ENCODE measurements at regions not wholly inside any gene's neighbourhood (a gene's known extent, or its start where the extent isn't known, plus 50 kb on each side); places are given as distances from the start of the nearest gene placed in this dataset.
A peak's percentile ranks its signal among the peaks of the same experiment; 100 is the strongest.

DNA sequence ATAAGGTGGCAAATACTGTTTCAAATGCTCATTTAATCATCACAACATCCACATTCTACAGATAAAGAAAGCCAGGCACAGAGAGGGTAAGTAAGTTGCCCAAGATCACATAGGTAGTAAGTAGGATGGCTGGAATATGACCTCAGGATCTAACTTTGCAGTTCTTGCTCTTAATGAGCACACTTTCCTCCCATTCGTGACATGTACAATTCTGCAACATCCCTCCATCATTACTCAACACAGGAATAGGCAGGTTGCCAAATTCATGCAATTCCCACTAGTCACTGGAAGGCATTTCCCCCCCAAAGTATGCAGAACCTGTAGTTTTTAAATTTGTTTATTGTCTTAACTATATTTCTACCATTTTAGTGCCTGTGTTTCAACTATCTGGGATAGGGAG, 109.2 kb downstream of the OLFM4 start:
- peaks cover 2% of the 10 kb centered on the region; the same call in 1 of the 2 replicates for H3K27me3 ChIP-seq
- no peak for DNase-seq
- H3K4me3 ChIP-seq = no peak overlapping the region

DNA sequence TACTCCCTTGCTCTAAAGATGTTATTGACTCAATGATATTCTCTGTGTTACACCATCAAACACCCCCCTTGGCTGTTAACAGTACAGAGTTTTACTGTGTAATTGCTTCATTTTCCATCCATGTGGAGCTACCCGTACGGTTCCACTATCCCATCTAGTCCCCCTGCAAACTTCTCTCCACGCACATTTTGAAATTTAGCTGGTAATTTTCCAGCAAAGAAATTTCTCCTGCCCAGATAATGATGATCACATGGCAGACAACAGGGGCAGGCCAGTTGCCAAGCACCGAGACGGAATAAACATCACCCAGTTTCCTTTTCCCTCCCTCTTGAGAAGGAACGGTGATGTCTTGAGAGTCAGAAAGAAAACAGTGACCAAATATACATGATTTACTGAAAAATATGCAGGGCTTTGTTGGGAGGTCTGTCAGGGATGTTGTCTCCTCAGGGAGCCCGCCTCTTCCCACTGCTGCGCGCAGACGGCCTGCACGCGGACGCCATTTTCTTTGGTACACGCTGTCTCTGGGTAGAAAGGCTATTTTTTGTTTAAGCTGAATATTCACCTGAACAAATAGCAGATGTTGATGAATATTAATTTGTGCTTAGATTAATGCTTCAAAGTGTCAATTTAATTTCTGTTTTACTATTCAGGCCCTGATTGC, 109.9 kb downstream of the OLFM4 start:
- Histone ChIP-seq H3K36me3 (no peaks in the 10 kb centered on the region), H3K4me3 (no peak overlapping the region), H3K27me3 (no peaks in the 10 kb centered on the region; the same call in 1 of the 2 replicates), H3K9me3 (no peaks in the 10 kb centered on the region)
- no peak for DNase-seq

More for the DNA sequence above, 109.2 kb downstream of the OLFM4 start:
- Histone ChIP-seq H3K9me3 (no peaks in the 10 kb centered on the region), H3K36me3 (no peaks in the 10 kb centered on the region)

DNA sequence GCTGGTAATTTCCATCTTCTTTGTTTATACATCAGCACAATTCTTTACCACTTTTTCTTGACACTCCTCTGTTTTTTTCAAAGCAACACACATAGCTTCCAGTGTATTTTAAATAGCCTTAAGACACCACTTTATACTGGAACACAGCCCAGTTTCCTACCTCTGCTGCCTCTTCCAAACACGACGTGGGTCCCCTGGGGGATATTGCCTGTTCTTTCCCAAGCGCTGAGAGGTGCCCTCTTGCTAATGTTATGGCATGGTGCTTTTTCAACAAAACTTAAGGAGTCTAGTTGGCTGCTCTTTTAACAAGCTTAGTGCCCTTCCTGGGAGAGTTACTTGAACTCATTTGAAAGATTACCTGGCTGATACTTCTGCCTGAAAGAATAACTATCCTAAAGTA, 112.7 kb downstream of the OLFM4 start:
- no peak for DNase-seq
- no peaks in the 10 kb centered on the region for H3K36me3 ChIP-seq
- H3K4me3 ChIP-seq = no peak overlapping the region
- H3K27me3 ChIP-seq = no peaks in the 10 kb centered on the region; the same call in 1 of the 2 replicates
- H3K9me3 ChIP-seq = no peaks in the 10 kb centered on the region

DNA sequence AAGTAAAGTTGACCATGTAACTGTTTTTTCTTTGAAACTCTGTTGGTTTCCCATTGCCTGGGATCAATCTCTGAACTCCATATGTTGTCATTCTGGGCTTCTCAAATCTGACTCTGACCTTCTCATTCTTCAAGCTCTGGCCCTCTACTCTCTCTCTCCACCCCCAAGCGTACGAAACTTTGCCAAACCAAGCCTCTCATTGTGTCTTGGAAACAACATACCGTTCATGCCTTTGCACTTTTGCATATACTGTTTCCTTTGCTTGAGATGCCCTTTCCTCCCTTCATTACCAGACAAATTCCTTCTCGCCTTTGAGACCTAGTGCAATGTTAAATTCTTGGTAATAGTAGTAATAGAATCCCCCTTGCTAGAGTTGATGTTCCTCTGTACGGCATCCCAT, 113.7 kb downstream of the OLFM4 start:
- DNase-seq = no peak
- H3K27me3 ChIP-seq = no peaks in the 10 kb centered on the region; the same call in 1 of the 2 replicates
- no peaks in the 10 kb centered on the region for H3K9me3 ChIP-seq
- no peaks in the 10 kb centered on the region for H3K36me3 ChIP-seq
- H3K4me3 ChIP-seq = no peak overlapping the region

DNA sequence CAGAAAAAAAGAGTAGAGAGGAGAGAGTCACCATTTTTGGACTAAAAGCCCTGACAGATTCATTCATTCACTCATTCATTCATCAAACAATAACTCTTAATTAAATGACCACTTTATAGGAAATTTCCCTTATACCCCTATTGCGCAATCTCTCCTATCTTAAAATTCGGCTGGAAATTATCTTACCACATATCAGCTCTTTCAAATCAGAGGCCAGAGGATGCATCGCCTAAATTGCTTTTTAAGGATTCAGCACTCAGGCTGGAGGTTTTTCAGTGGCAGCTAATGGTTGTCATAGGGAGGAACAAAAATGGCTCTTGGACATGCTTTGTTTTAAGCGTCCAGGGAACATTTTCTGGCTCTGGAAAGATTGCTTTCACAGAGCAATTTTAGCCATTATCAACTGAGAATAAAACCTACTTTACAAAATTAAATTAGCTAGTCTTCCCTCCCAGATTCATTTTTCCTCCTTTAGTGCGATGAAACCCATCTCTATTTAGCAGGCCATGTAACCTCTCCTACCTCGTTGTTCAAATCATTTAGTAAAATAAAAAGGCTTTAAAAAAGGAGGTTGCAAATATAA, 115.2 kb downstream of the OLFM4 start:
- Histone ChIP-seq H3K4me3 (no peak overlapping the region), H3K27me3 (no peaks in the 10 kb centered on the region), H3K36me3 (no peaks in the 10 kb centered on the region), H3K9me3 (no peaks in the 10 kb centered on the region)
- no peak for DNase-seq

DNA sequence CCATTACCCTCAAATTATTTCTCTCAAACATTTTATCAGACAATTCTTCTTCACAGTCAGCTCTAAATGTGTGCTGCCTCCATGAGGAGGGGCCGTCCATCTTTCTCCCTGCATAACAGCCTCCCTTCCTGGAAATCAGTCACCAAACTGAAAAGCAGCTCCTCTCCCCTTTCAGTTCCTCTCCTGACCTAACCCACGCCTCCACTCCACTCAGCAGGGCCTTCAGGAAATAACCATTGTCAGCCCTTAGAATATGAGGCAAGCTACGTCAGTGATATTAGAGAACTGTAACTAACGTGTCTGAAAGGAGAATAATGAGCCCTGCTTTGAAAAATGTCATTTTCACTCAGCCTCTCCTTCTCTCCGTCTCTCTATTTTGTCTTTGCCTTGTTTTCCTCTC, 116.2 kb downstream of the OLFM4 start:
- Histone ChIP-seq H3K36me3 (no peaks in the 10 kb centered on the region), H3K27me3 (no peaks in the 10 kb centered on the region), H3K9me3 (no peaks in the 10 kb centered on the region), H3K4me3 (no peak overlapping the region)
- no peak for DNase-seq

DNA sequence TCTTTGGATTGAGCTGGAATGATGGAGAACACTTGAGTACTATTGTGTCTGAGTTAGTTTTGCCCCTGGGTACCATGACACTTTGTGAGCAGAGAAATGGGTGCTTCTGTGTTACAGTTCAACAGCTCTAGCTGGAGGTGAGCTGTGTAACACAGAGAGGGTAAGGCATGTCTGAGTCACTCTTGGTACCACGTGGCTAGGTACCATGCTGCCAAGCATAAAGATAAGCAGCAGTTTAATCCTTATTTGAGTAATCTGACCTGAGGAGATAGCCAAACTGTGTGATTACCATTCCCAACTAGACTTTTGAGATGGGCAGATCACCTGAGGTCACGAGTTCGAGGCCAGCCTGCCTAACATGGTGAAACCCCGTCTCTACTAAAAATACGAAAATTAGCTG, 122.0 kb downstream of the OLFM4 start:
- Histone ChIP-seq H3K4me3 (no peak overlapping the region), H3K27me3 (no peaks in the 10 kb centered on the region; the same call in 1 of the 2 replicates), H3K9me3 (no peaks in the 10 kb centered on the region), H3K36me3 (no peaks in the 10 kb centered on the region)
- no peak for DNase-seq

DNA sequence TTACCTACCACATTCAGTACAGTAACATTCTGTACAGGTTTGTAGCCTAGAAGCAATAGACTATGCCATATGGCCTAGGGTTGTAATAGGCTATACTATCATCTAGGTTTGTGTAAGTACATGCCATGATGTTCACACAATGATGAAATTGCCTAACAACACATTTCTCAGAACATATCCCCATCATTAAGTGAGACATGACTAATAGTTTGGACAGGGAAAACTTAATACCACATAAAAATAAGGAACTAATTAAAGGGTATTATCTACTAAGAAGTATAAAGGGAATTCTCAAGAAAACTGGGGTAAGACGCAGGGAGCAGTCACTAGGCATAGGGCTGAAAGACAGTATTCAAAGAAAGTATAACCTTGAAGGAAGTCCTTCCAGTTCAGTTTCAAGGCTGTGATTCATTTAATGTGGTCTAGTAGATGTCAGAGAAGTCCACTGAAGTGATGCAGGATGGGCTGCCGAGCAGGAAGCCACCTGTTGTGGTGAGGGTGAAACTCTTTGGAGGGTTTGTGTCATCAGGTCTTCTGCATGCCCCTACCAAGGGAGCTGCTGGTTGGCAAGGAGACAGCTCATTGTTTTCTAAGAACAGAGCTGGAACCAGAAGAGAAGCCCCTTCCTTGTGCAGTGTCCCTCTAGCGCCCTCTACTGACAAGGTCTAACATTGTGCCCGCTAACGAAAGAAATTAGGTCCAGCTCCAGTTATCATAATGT, 122.9 kb downstream of the OLFM4 start:
- no peak for DNase-seq
- no peaks in the 10 kb centered on the region; the same call in 1 of the 2 replicates for H3K27me3 ChIP-seq
- no peak overlapping the region for H3K4me3 ChIP-seq
- no peaks in the 10 kb centered on the region for H3K36me3 ChIP-seq
- H3K9me3 ChIP-seq = no peaks in the 10 kb centered on the region

DNA sequence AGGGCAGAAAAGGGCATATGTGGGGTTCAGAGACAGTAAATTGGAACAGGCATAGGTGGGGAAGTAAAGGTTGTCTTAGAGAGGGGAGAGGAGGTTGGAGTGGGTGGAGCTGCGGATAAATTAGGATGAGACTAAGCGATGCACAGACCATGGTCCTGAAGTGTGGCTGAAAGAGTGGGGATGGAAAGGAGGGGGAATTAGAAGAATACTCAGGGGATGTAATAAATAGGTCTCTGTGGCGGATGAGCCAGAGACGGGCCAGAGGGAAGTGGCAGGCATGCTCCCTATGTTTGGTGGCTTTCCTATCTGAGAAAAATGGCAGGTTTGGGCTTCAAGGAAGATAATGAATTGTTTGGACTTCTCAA, 123.4 kb downstream of the OLFM4 start:
- no peaks in the 10 kb centered on the region for H3K36me3 ChIP-seq
- no peaks in the 10 kb centered on the region; the same call in 1 of the 2 replicates for H3K27me3 ChIP-seq
- no peak overlapping the region for H3K4me3 ChIP-seq
- DNase-seq = no peak
- H3K9me3 ChIP-seq = no peaks in the 10 kb centered on the region

DNA sequence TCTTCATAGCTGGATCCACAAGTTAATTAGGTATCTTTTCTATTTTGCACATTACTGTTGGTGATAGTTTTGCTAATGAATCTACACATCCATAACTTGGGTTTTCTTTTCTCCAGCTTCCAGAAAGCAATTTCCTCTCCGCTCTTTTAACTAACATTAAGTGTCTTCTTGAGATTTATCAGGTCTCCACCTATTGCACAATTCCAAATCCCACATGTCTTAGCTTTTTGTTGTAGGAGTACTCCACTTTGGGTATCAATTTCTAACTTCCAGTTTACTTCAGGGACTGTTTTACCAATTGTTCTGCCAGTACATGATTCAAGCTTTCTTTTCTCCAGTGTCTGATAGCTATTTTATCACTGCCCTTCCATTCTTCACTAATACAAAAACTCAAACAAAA, 129.6 kb downstream of the OLFM4 start:
- DNase-seq = no peak
- no peak overlapping the region for H3K4me3 ChIP-seq

DNA sequence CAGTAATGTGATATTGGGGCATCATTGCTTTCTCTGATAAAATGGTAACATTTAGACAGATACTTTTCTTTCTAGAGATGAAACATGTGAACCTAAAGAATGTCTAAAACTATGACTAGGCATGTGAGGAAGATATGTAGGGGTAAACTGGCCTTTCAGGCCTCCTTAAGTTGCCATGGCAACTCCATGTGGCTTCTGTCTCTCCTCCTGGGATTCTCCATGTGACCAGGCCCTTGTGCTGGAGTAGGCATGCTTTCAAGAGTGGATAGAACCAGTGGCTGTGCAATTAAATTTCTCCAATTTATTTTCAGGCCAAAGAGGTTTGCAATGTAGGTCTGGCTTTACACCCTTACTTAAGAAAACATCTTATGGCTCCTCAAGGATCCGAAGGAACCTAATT, 130.8 kb downstream of the OLFM4 start:
- H3K36me3 ChIP-seq = no peaks in the 10 kb centered on the region
- no peak for DNase-seq
- no peaks in the 10 kb centered on the region for H3K9me3 ChIP-seq
- no peak overlapping the region for H3K4me3 ChIP-seq
- H3K27me3 ChIP-seq = no peaks in the 10 kb centered on the region; the same call in 1 of the 2 replicates

More for the DNA sequence above, 129.6 kb downstream of the OLFM4 start:
- H3K36me3 ChIP-seq = no peaks in the 10 kb centered on the region
- no peaks in the 10 kb centered on the region; the same call in 1 of the 2 replicates for H3K27me3 ChIP-seq
- no peaks in the 10 kb centered on the region for H3K9me3 ChIP-seq

DNA sequence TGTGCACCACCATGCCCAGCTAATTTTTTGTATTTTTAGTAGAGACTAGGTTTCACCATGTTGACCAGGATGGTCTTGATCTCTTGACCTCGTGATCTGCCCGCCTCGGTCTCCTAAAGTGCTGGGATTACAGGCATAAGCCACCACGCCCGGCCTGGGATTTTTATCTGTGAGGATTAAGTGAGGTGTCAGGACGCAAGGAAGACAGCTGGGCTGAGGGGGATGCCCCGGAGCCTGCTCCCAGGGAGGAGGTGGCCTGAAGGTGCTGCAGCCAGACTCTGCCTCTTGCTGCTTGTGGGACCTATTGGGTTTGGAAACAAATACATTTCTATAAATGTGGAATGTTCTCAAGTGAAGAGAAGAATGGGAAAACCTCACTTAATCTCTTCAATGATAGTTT, 131.6 kb downstream of the OLFM4 start:
- Histone ChIP-seq H3K27me3 (no peaks in the 10 kb centered on the region; the same call in 1 of the 2 replicates), H3K9me3 (no peaks in the 10 kb centered on the region), H3K4me3 (no peak overlapping the region), H3K36me3 (no peaks in the 10 kb centered on the region)
- no peak for DNase-seq

DNA sequence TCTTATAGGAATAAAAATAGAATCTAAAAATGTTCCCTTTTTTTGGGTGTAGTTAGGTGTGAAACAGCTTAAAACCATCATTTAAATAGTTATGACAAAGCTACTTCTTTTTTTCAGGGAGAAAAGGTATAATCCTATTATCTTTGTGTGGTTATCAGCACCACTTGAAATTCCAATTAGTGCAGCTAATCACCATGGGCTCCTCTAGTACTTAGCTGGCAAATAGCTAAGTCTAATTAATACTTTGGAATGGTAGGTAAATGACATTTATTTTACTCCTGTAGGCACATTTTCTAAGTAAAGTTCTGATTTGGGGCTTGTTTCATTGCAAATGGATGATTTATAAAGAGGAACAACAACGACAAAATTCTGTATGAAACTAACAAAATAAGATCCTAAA, 132.6 kb downstream of the OLFM4 start:
- Histone ChIP-seq H3K27me3 (peaks cover 3% of the 10 kb centered on the region), H3K9me3 (no peaks in the 10 kb centered on the region), H3K36me3 (no peaks in the 10 kb centered on the region), H3K4me3 (no peak overlapping the region)
- no peak for DNase-seq

DNA sequence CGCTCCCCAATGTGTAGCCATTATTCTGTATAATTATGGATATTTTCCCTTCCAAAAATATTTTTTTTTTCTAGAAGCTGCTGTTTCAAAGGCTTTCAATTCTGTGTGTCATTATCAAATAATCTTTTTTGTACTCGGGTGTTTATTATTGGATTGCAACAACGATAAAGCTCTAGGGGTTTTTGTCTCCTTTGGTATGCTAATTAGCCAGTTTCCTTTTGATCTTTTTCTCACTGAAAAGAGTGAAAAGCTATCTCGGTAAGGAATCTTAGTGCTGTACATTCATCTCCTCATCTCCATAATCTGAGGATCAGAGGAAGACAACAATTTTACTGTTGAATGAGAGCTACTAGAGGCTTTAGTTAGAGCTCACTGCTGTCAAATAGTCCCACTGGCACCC, 136.6 kb downstream of the OLFM4 start:
- Histone ChIP-seq H3K27me3 (peaks cover 6% of the 10 kb centered on the region), H3K36me3 (no peaks in the 10 kb centered on the region), H3K4me3 (no peak overlapping the region), H3K9me3 (no peaks in the 10 kb centered on the region)
- DNase-seq = no peak

DNA sequence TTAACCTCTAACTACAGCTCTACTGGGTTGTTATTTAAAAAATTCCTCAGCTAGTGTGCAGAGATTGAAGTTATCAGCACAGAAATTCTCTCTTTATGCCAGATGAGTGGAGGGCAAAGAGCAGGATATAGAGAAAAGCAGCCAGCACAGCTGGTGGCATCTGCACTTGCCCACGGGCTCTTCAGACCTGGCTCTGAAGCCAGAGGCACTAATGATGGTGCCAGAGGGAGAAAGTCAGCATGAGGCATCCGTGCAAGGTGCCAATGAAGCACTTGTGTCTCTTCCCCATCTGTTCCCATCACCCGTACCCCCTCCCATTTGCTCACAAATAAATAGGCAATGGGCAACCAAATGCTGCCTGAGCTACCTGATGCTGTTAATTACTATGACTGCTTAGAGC, 138.9 kb downstream of the OLFM4 start:
- DNase-seq = peak; percentile 1
- Histone ChIP-seq H3K27me3 (peaks cover 6% of the 10 kb centered on the region), H3K9me3 (no peaks in the 10 kb centered on the region), H3K36me3 (no peaks in the 10 kb centered on the region), H3K4me3 (no peak overlapping the region)

DNA sequence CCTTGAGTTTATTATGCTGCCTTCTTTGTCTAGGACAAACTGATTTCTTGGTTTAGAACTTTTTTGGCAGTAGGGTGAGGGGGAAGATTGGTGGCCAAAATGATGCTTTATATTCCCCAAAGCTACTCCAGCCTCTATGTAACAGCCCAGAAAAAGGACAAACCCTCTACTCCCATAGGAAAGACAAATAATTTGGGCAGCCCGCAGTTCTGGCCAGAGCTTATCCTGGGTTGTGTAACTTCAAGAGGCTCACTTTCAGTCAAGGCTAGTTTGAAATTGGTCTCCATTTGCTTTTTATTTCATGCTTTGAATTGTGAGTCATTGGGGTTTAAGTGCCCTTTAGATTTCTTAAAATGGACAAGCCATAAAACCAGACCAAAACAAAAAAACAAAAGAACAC, 142.3 kb downstream of the OLFM4 start:
- Histone ChIP-seq H3K4me3 (no peak overlapping the region), H3K36me3 (no peaks in the 10 kb centered on the region), H3K9me3 (no peaks in the 10 kb centered on the region), H3K27me3 (peaks cover 6% of the 10 kb centered on the region)
- no peak for DNase-seq

DNA sequence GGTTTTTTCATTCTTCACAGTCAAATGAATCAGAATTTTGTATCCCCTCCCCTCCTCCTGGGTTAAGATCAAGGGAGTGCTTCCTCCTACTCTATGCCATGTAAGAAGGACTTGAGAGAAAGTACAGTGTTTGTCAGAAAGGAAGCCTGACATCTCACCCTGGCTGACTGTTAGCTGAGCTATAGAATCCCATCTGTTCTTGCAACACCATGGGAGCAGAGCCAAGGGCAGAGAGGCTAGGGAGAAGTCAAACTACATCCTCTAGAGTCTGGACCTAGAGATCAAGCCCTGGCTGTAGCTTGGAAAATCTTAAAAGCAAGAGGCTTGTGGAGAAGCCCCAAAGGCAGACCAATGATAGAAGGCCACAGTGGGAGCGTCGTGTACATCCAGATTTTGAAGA, 145.9 kb downstream of the OLFM4 start:
- DNase-seq = no peak
- no peaks in the 10 kb centered on the region for H3K27me3 ChIP-seq
- no peaks in the 10 kb centered on the region for H3K36me3 ChIP-seq
- no peak overlapping the region for H3K4me3 ChIP-seq
- H3K9me3 ChIP-seq = no peaks in the 10 kb centered on the region

DNA sequence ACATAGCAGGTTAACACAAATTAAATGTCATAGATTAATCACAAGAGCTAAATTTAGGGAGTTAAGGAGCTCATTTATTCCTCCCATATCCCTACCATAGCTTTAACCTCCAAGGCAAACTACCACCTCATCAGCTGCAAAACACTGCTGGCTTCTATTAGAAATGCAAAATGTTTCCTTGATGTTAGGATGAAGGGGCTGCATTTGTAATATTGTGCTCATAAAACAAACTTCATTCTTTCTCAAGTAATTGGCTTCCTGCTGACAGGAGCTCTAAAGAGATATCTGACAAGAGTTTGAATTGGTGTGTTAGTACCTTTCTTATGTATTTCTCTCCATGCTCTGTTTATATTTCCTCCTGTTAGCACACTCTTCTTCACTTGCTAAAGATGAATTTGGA, 152.1 kb downstream of the OLFM4 start:
- Histone ChIP-seq H3K4me3 (no peak overlapping the region), H3K9me3 (no peaks in the 10 kb centered on the region), H3K27me3 (no peaks in the 10 kb centered on the region), H3K36me3 (no peaks in the 10 kb centered on the region)
- DNase-seq = no peak

All from MG63 (cell line).